HUES6 (cell line): ENCODE measurements at regions not wholly inside any gene's neighbourhood (a gene's known extent, or its start where the extent isn't known, plus 50 kb on each side); places are given as distances from the start of the nearest gene placed in this dataset.

Source experiments
- H3K27ac ChIP-seq: 2 replicates; pipeline ENCODE4 v1.7.0; 2013; ENCODE audit warnings: low read depth, mild to moderate bottlenecking, low read length, inconsistent platforms
- H3K27me3 ChIP-seq: 2 replicates; pipeline ENCODE4 v1.6.1; 2013; ENCODE audit warnings: low read length; ENCODE audit not compliant: control insufficient read depth, insufficient read depth
- H3K36me3 ChIP-seq: 2 replicates; pipeline ENCODE4 v1.6.1; 2013; ENCODE audit warnings: low read length; ENCODE audit not compliant: control insufficient read depth, insufficient read depth
- H3K4me1 ChIP-seq: 2 replicates; pipeline ENCODE4 v1.6.1; 2013; ENCODE audit warnings: low read length; ENCODE audit not compliant: control insufficient read depth, insufficient read depth
- H3K4me3 ChIP-seq: 2 replicates; pipeline ENCODE4 v1.5.1; 2013; ENCODE audit warnings: low read depth, low read length
- H3K9ac ChIP-seq: one replicate; pipeline ENCODE4 v1.6.1; 2013; ENCODE audit warnings: mild to moderate bottlenecking, low read length
- H3K9me3 ChIP-seq: 2 replicates; pipeline ENCODE4 v1.6.1; 2013; ENCODE audit warnings: low read depth, low read length; ENCODE audit not compliant: control insufficient read depth, insufficient read depth

DNA sequence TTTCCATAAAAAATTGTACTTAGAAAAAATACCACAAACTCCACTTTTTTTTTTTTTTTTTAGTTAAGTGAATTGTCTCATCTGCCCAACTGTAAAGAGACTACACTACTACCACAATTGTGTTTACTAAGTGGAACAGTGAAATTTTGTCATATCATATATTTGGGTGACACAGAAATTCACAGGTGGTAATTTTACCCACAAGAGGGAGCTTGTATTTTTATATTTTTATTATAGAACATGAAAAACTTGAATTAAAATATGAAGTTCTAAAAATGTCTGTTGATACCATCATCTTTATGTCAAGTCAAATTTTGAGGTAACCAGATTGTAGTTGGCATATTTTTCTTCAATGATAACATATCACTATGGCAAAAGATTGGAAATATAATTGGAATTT lies 329.4 kb upstream of the SOX5 start:
- no peak overlapping the region for H3K9ac ChIP-seq
- H3K4me3 ChIP-seq, result no peak overlapping the region
- no peaks in the 10 kb centered on the region for H3K36me3 ChIP-seq
- peaks cover 9% of the 10 kb centered on the region for H3K4me1 ChIP-seq
- H3K27ac ChIP-seq, result no peak overlapping the region
- H3K9me3 ChIP-seq, result no peaks in the 10 kb centered on the region
- no peaks in the 10 kb centered on the region for H3K27me3 ChIP-seq

DNA sequence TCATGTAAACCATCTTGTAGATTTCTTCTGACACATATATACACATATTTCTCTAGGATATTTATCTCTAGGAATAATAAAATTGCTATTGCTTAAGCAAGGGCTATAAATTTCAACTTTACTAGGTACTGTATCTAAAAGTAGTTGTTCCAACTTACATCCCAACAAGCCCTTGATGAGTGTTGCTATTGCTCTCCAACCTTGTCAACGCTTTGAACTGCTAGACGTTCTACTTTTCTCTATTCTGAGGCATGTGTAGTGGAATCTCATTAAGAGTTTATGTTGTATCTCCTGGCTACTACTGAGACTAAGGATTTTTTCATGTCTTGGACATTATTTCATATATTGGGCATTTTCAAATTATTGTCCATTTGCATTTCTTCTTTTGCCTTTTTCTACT lies 321.5 kb upstream of the SOX5 start:
- no peak overlapping the region for H3K9ac ChIP-seq

DNA sequence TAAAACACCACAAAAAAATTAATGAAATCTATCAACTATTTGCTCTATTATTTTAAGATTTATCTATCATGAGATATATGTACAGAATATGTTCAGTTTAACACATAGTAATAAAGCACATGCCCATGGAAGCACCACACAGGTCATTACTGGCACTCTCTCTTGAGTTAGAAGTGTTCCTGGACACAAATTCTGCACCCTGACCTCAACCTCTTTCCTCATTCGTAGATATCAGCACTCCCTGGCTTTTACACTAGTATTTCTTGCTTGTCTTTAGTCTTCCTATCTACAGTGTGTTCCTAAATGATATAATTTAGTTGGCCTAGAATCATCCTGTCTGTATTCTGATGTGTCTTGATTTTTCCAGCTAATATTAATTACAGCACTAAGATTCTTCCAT lies 321.0 kb upstream of the SOX5 start:
- no peaks in the 10 kb centered on the region for H3K27me3 ChIP-seq
- H3K4me1 ChIP-seq, result no peaks in the 10 kb centered on the region

More for the DNA sequence above, 321.5 kb upstream of the SOX5 start:
- Histone ChIP-seq H3K9me3 (no peaks in the 10 kb centered on the region), H3K36me3 (no peaks in the 10 kb centered on the region), H3K4me3 (no peak overlapping the region), H3K27ac (no peak overlapping the region), H3K4me1 (no peaks in the 10 kb centered on the region), H3K27me3 (no peaks in the 10 kb centered on the region)

DNA sequence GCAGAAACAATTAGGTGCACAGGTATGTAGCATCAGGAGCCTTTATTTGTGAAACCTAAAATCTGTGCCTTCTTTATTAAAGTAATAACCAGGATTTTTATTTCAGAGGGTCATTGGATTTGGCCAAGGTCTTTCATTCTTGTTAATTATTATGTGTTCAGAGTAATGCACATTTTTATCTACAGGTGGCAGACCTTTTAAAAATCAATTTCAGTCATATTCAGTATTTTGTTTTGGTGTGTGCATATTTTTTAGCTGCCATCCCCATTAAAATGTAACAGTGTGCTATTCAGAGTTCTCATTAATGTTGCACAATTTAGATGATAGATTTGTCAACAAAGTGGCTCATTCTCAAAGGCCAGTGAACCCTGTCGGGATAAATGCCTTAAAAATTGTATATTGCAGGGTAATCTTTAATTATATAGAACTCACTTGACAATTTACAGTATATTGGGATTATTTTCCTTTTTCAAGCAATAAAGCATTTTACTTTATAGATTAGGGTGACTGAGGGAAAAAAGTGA lies 319.3 kb upstream of the SOX5 start:
- Histone ChIP-seq H3K9ac (no peak overlapping the region), H3K4me1 (no peaks in the 10 kb centered on the region), H3K9me3 (no peaks in the 10 kb centered on the region), H3K36me3 (no peaks in the 10 kb centered on the region), H3K27ac (no peak overlapping the region), H3K4me3 (no peak overlapping the region), H3K27me3 (no peaks in the 10 kb centered on the region)

More for the DNA sequence above, 321.0 kb upstream of the SOX5 start:
- no peak overlapping the region for H3K27ac ChIP-seq
- no peaks in the 10 kb centered on the region for H3K36me3 ChIP-seq
- H3K9me3 ChIP-seq, result no peaks in the 10 kb centered on the region
- no peak overlapping the region for H3K9ac ChIP-seq
- no peak overlapping the region for H3K4me3 ChIP-seq

DNA sequence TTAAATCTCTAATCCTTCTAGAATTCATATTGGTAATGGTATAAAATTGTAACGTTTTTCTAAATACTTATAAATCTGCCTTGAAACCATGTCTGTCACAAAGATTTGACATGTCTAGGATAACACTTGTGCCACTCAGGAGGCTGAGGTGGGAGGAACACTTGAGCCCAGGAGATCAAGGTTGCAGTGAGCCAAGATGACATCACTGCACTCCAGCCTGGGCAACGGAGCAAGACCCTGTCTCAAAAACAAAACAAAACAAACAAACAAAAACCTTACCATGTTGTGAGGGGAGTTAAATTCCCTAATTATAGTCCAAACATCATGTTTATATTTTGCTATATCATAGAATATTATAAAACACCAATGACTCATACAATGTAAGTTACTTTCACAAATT lies 317.5 kb upstream of the SOX5 start:
- H3K9ac ChIP-seq, result no peak overlapping the region
- H3K36me3 ChIP-seq, result no peaks in the 10 kb centered on the region
- H3K4me3 ChIP-seq, result no peak overlapping the region
- H3K27ac ChIP-seq, result no peak overlapping the region
- no peaks in the 10 kb centered on the region for H3K4me1 ChIP-seq
- no peaks in the 10 kb centered on the region for H3K27me3 ChIP-seq
- H3K9me3 ChIP-seq, result no peaks in the 10 kb centered on the region

DNA sequence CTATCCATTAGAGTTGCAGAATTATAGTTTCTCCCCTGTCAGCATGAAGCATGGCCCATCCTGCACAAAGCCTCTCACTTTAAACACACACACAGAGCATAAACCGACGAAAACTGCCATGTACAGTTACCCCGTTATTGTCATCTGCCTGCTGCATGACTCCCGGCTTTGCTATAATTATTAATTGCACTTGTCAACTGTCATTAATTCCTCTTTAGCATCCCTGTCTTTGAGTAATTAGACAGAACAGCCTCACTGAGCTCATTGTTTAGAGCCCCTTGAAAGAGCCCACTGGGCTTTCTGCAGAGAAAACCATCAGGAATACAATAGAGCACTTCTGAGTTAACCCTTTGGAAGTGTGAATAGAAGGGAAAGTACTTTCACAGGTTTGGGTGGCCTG lies 307.2 kb upstream of the SOX5 start:
- Histone ChIP-seq H3K27me3 (no peaks in the 10 kb centered on the region), H3K4me1 (peaks cover 29% of the 10 kb centered on the region), H3K36me3 (no peaks in the 10 kb centered on the region), H3K4me3 (no peak overlapping the region), H3K9ac (no peak overlapping the region), H3K9me3 (no peaks in the 10 kb centered on the region), H3K27ac (no peak overlapping the region)

DNA sequence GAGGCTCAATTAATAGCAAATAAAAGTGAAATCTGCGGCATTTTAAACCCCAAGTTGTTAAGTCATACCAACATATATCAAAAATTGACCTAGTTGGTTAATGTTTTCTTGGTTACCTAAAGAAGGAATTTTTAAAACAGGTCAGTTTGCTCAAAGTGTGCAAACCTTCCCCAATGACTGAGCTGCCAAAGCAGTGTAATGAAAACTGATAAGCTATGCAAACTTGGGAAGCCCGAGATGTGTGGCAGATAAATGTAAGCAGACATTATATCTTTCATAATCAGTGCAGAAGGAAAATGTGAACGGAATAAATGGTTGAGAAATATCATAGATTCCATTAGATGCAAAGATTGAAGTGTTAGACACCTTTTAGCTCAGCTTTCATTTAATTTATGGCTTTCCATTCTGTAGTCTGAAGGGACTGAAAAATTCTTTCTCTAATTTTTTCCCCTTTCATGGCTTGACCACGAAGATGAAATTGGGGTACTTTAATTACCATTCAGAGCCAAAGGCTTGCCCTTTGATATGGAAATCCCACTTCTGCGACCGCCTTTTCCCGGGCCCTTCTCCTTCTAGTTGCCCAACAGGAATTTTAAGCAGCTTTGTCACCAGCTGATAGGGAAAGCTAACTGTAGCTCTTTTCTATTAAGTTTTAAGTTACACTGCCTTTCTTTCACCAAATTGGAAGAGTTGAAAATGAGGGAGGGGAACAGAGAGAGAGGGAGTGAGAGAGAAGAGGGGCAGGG lies 306.6 kb upstream of the SOX5 start:
- H3K27me3 ChIP-seq, result no peaks in the 10 kb centered on the region
- H3K27ac ChIP-seq, result no peak overlapping the region
- no peak overlapping the region for H3K4me3 ChIP-seq
- no peaks in the 10 kb centered on the region for H3K36me3 ChIP-seq
- H3K9me3 ChIP-seq, result no peaks in the 10 kb centered on the region
- peaks cover 29% of the 10 kb centered on the region for H3K4me1 ChIP-seq
- no peak overlapping the region for H3K9ac ChIP-seq

DNA sequence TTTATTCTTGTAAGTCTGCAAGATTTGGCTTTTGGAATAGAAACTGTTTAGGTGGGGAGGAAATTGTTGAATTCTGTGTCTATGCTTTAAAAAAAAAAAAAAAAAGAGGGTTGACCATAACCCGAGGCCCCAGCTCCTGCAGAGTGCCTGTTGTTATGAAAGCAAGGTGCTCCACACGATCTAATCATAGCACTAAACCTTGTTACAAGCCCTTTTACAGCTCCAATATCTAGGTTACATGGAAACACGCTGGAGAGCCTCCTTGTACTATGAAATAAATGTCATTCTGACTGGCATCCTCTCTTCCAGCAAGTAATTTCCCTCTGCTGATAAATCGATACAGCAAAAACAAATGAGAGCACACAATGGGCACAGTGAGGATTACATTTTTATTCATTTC lies 303.1 kb upstream of the SOX5 start:
- Histone ChIP-seq H3K27me3 (no peaks in the 10 kb centered on the region), H3K27ac (peak overlapping the region; percentile 12; the same call in 1 of the 2 replicates), H3K9me3 (no peaks in the 10 kb centered on the region), H3K4me1 (peaks cover 29% of the 10 kb centered on the region), H3K36me3 (no peaks in the 10 kb centered on the region), H3K4me3 (peak overlapping the region; percentile 29), H3K9ac (peak overlapping the region; percentile 41)

DNA sequence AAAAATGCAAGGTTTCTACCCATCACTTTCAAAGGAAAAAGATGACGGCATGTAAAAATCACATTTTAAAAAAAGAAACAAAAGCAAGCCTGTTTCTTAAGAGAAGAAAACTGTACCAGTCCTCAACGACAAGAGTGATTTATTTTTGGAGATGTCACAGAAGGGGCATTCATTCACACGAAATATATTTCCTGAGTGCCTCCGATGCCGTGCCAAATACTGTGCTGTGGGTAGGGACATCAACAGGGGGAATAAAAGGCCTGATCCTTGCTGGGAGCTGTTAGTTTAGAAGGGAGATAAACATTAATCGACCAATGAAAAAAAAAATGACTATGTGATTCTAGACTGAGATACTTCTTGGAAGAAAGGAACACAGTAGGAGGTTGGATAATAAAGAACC lies 297.5 kb upstream of the SOX5 start:
- Histone ChIP-seq H3K4me3 (no peak overlapping the region), H3K9ac (no peak overlapping the region), H3K36me3 (no peaks in the 10 kb centered on the region), H3K4me1 (peaks cover 14% of the 10 kb centered on the region), H3K27me3 (no peaks in the 10 kb centered on the region), H3K9me3 (no peaks in the 10 kb centered on the region), H3K27ac (no peak overlapping the region)

DNA sequence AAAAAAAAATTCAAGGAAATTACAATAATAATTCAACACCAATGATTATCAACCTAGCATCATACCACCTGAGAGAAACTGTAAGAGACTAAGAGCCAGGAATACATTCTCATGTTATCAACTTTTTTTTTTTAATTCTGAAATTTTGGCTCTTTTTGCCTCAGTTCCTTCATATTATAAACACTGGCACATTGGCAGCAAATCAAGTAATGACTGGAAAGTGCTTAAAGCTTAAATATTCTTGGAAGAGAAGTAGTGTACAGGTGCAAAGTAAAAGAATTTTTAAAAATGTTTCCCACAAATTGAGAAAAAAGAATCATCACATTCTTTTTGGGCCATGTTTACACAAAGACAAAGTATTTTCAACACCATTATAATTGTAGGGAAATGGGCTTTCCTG lies 296.9 kb upstream of the SOX5 start:
- Histone ChIP-seq H3K4me1 (peaks cover 12% of the 10 kb centered on the region), H3K9ac (no peak overlapping the region), H3K4me3 (no peak overlapping the region), H3K27ac (no peak overlapping the region), H3K36me3 (no peaks in the 10 kb centered on the region), H3K27me3 (no peaks in the 10 kb centered on the region), H3K9me3 (no peaks in the 10 kb centered on the region)

DNA sequence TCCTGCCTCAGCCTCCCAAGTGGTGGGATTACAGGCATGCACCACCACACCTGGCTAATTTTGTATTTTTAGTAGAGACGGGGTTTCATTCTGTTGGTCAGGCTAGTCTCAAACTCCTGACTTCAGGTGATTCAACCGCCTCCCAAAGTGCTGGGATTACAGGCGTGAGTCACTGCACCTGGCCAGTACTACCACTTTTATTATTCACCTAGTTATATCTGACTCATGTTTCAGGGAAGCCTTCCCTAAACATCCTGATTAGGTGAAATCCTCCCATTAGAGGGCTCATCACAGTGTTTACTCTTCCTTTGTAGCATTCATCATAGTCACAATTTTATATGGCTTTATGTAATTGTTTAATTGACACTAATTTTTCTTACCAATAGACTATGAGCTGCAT lies 295.3 kb upstream of the SOX5 start:
- no peak overlapping the region for H3K9ac ChIP-seq
- H3K9me3 ChIP-seq, result no peaks in the 10 kb centered on the region
- no peak overlapping the region for H3K4me3 ChIP-seq
- no peak overlapping the region for H3K27ac ChIP-seq
- H3K36me3 ChIP-seq, result no peaks in the 10 kb centered on the region
- peaks cover 12% of the 10 kb centered on the region for H3K4me1 ChIP-seq
- no peaks in the 10 kb centered on the region for H3K27me3 ChIP-seq
